ENCODE measurements at regions not wholly inside any gene's neighbourhood (a gene's known extent, or its start where the extent isn't known, plus 50 kb on each side); places are given as distances from the start of the nearest gene placed in this dataset.
"Not testable (repeated sequence)": the region's sequence is repeated elsewhere in the genome, so short reads cannot be mapped to it uniquely, and the experiment has no call there.

GRCh38 chr3:125774433-125775034, 179.2 kb upstream of the OSBPL11 start:
- H3K36me3 ChIP-seq (ENCODE audit: control insufficient read depth, insufficient read depth, low read length); H3K9ac ChIP-seq (ENCODE audit: low read depth, low read length); H3K4me3 ChIP-seq (ENCODE audit: low read depth, low read length); H3K9me3 ChIP-seq (ENCODE audit: control insufficient read depth, insufficient read depth, low read length); H3K27me3 ChIP-seq (ENCODE audit: control insufficient read depth, insufficient read depth, low read length); H3K4me1 ChIP-seq (ENCODE audit: control insufficient read depth, insufficient read depth, low read length): not testable (repeated sequence)

- not testable (repeated sequence) for H3K9me3 ChIP-seq (ENCODE audit: control insufficient read depth, insufficient read depth, low read length); H3K27me3 ChIP-seq (ENCODE audit: control insufficient read depth, insufficient read depth, low read length); H3K4me1 ChIP-seq (ENCODE audit: control insufficient read depth, insufficient read depth, low read length)
These were observed 179.8 kb upstream of the OSBPL11 start for GRCh38 chr3:125775106-125775505.

GRCh38 chr3:125775606-125776294, 180.5 kb upstream of the OSBPL11 start:
- H3K27me3 ChIP-seq (ENCODE audit: control insufficient read depth, insufficient read depth, low read length); H3K4me1 ChIP-seq (ENCODE audit: control insufficient read depth, insufficient read depth, low read length); H3K9ac ChIP-seq (ENCODE audit: low read depth, low read length); H3K4me3 ChIP-seq (ENCODE audit: low read depth, low read length); H3K36me3 ChIP-seq (ENCODE audit: control insufficient read depth, insufficient read depth, low read length); H3K9me3 ChIP-seq (ENCODE audit: control insufficient read depth, insufficient read depth, low read length): not testable (repeated sequence)

More at GRCh38 chr3:125775106-125775505, 179.8 kb upstream of the OSBPL11 start:
- not testable (repeated sequence) for H3K4me3 ChIP-seq (ENCODE audit: low read depth, low read length); H3K9ac ChIP-seq (ENCODE audit: low read depth, low read length); H3K36me3 ChIP-seq (ENCODE audit: control insufficient read depth, insufficient read depth, low read length)

GRCh38 chr3:125779276-125779675, 184.0 kb upstream of the OSBPL11 start:
- not testable (repeated sequence) for H3K9ac ChIP-seq (ENCODE audit: low read depth, low read length); H3K4me1 ChIP-seq (ENCODE audit: control insufficient read depth, insufficient read depth, low read length); H3K27me3 ChIP-seq (ENCODE audit: control insufficient read depth, insufficient read depth, low read length); H3K4me3 ChIP-seq (ENCODE audit: low read depth, low read length); H3K9me3 ChIP-seq (ENCODE audit: control insufficient read depth, insufficient read depth, low read length); H3K36me3 ChIP-seq (ENCODE audit: control insufficient read depth, insufficient read depth, low read length)

- not testable (repeated sequence) for H3K27me3 ChIP-seq (ENCODE audit: control insufficient read depth, insufficient read depth, low read length); H3K4me1 ChIP-seq (ENCODE audit: control insufficient read depth, insufficient read depth, low read length); H3K4me3 ChIP-seq (ENCODE audit: low read depth, low read length); H3K9ac ChIP-seq (ENCODE audit: low read depth, low read length); H3K36me3 ChIP-seq (ENCODE audit: control insufficient read depth, insufficient read depth, low read length); H3K9me3 ChIP-seq (ENCODE audit: control insufficient read depth, insufficient read depth, low read length)
These were observed 184.6 kb upstream of the OSBPL11 start for GRCh38 chr3:125779918-125780317.

GRCh38 chr3:125781678-125782077, 186.4 kb upstream of the OSBPL11 start:
- H3K9me3 ChIP-seq (ENCODE audit: control insufficient read depth, insufficient read depth, low read length); H3K27me3 ChIP-seq (ENCODE audit: control insufficient read depth, insufficient read depth, low read length); H3K36me3 ChIP-seq (ENCODE audit: control insufficient read depth, insufficient read depth, low read length); H3K4me3 ChIP-seq (ENCODE audit: low read depth, low read length); H3K4me1 ChIP-seq (ENCODE audit: control insufficient read depth, insufficient read depth, low read length); H3K9ac ChIP-seq (ENCODE audit: low read depth, low read length): not testable (repeated sequence)

GRCh38 chr3:125790312-125790711, 178.7 kb upstream of the ROPN1B start:
- H3K9ac ChIP-seq (ENCODE audit: low read depth, low read length); H3K4me3 ChIP-seq (ENCODE audit: low read depth, low read length); H3K9me3 ChIP-seq (ENCODE audit: control insufficient read depth, insufficient read depth, low read length); H3K27me3 ChIP-seq (ENCODE audit: control insufficient read depth, insufficient read depth, low read length); H3K36me3 ChIP-seq (ENCODE audit: control insufficient read depth, insufficient read depth, low read length); H3K4me1 ChIP-seq (ENCODE audit: control insufficient read depth, insufficient read depth, low read length): not testable (repeated sequence)

- not testable (repeated sequence) for H3K36me3 ChIP-seq (ENCODE audit: control insufficient read depth, insufficient read depth, low read length); H3K4me3 ChIP-seq (ENCODE audit: low read depth, low read length); H3K9ac ChIP-seq (ENCODE audit: low read depth, low read length)
These were observed 178.0 kb upstream of the ROPN1B start for GRCh38 chr3:125791021-125791420.

GRCh38 chr3:125810010-125810409, 159.0 kb upstream of the ROPN1B start:
- not testable (repeated sequence) for H3K9ac ChIP-seq (ENCODE audit: low read depth, low read length); H3K9me3 ChIP-seq (ENCODE audit: control insufficient read depth, insufficient read depth, low read length); H3K36me3 ChIP-seq (ENCODE audit: control insufficient read depth, insufficient read depth, low read length)

More at GRCh38 chr3:125791021-125791420, 178.0 kb upstream of the ROPN1B start:
- not testable (repeated sequence) for H3K4me1 ChIP-seq (ENCODE audit: control insufficient read depth, insufficient read depth, low read length); H3K9me3 ChIP-seq (ENCODE audit: control insufficient read depth, insufficient read depth, low read length); H3K27me3 ChIP-seq (ENCODE audit: control insufficient read depth, insufficient read depth, low read length)

GRCh38 chr3:125822175-125822574, 146.8 kb upstream of the ROPN1B start:
- H3K9ac ChIP-seq (ENCODE audit: low read depth, low read length) = not testable (repeated sequence)

More at GRCh38 chr3:125810010-125810409, 159.0 kb upstream of the ROPN1B start:
- H3K4me3 ChIP-seq (ENCODE audit: low read depth, low read length); H3K27me3 ChIP-seq (ENCODE audit: control insufficient read depth, insufficient read depth, low read length); H3K4me1 ChIP-seq (ENCODE audit: control insufficient read depth, insufficient read depth, low read length): not testable (repeated sequence)

GRCh38 chr3:125831005-125831750, 137.8 kb upstream of the ROPN1B start:
- H3K4me3 ChIP-seq (ENCODE audit: low read depth, low read length); H3K9me3 ChIP-seq (ENCODE audit: control insufficient read depth, insufficient read depth, low read length); H3K27me3 ChIP-seq (ENCODE audit: control insufficient read depth, insufficient read depth, low read length): not testable (repeated sequence)

More at GRCh38 chr3:125822175-125822574, 146.8 kb upstream of the ROPN1B start:
- not testable (repeated sequence) for H3K4me3 ChIP-seq (ENCODE audit: low read depth, low read length); H3K36me3 ChIP-seq (ENCODE audit: control insufficient read depth, insufficient read depth, low read length); H3K9me3 ChIP-seq (ENCODE audit: control insufficient read depth, insufficient read depth, low read length); H3K27me3 ChIP-seq (ENCODE audit: control insufficient read depth, insufficient read depth, low read length); H3K4me1 ChIP-seq (ENCODE audit: control insufficient read depth, insufficient read depth, low read length)

GRCh38 chr3:125835562-125835961, 133.4 kb upstream of the ROPN1B start:
- not testable (repeated sequence) for H3K4me3 ChIP-seq (ENCODE audit: low read depth, low read length); H3K9me3 ChIP-seq (ENCODE audit: control insufficient read depth, insufficient read depth, low read length); H3K9ac ChIP-seq (ENCODE audit: low read depth, low read length); H3K4me1 ChIP-seq (ENCODE audit: control insufficient read depth, insufficient read depth, low read length); H3K36me3 ChIP-seq (ENCODE audit: control insufficient read depth, insufficient read depth, low read length); H3K27me3 ChIP-seq (ENCODE audit: control insufficient read depth, insufficient read depth, low read length)

More at GRCh38 chr3:125831005-125831750, 137.8 kb upstream of the ROPN1B start:
- H3K4me1 ChIP-seq (ENCODE audit: control insufficient read depth, insufficient read depth, low read length); H3K9ac ChIP-seq (ENCODE audit: low read depth, low read length); H3K36me3 ChIP-seq (ENCODE audit: control insufficient read depth, insufficient read depth, low read length): not testable (repeated sequence)

All from iPS-15b (cell line).